ENCODE measurements at regions not wholly inside any gene's neighbourhood (a gene's known extent, or its start where the extent isn't known, plus 50 kb on each side); places are given as distances from the start of the nearest gene placed in this dataset.

DNA sequence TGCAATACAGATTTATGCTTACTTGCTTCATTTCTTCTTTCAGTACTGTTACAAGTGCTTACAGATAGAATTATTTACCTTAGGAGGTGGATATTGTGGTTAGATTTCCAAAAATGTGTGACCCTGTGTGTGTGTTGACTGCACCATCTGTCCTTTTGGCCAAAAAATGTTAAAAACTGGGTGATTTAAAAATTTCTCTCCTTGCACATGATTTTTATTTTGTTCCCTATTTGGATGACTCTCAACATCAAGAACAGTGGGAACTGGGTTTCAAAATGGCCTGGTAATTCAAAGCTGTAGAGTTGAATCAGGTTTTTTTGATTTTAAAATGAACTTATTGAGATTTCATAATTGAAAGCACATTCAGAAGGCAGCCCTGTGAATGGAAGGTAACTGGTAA, 1132.9 kb downstream of the RAPGEF2 start:
- H3K4me3 Mint-ChIP-seq (ENCODE audit: unreplicated experiment): no peak overlapping the region
- Histone ChIP-seq H3K36me3 (ENCODE audit: insufficient read depth, low read length) (no peaks in the 10 kb centered on the region), H3K9ac (ENCODE audit: low read length) (no peak overlapping the region), H3K9me3 (ENCODE audit: insufficient read depth, low read depth, low read length) (no peaks in the 10 kb centered on the region), H3K27me3 (ENCODE audit: insufficient read depth, low read length) (no peaks in the 10 kb centered on the region), H3K4me3 (ENCODE audit: insufficient read depth, low read depth, low read length) (no peak overlapping the region), H4K20me1 (ENCODE audit: insufficient read depth, low read length) (no peaks in the 10 kb centered on the region), H3K79me2 (ENCODE audit: insufficient read depth, low read length) (no peaks in the 10 kb centered on the region), H3K27ac (ENCODE audit: low read depth, low read length) (no peak overlapping the region), H3K4me1 (ENCODE audit: insufficient read depth, low read length) (no peaks in the 10 kb centered on the region), H3K4me2 (ENCODE audit: low read length) (no peak overlapping the region), H2AFZ (ENCODE audit: low read depth, low read length) (no peak overlapping the region)
- TF ChIP-seq EZH2 (IDR thresholded peaks at IDR 0.05; ENCODE audit: insufficient read depth, low read length): no peak
- TF ChIP-seq, protein P1, sequence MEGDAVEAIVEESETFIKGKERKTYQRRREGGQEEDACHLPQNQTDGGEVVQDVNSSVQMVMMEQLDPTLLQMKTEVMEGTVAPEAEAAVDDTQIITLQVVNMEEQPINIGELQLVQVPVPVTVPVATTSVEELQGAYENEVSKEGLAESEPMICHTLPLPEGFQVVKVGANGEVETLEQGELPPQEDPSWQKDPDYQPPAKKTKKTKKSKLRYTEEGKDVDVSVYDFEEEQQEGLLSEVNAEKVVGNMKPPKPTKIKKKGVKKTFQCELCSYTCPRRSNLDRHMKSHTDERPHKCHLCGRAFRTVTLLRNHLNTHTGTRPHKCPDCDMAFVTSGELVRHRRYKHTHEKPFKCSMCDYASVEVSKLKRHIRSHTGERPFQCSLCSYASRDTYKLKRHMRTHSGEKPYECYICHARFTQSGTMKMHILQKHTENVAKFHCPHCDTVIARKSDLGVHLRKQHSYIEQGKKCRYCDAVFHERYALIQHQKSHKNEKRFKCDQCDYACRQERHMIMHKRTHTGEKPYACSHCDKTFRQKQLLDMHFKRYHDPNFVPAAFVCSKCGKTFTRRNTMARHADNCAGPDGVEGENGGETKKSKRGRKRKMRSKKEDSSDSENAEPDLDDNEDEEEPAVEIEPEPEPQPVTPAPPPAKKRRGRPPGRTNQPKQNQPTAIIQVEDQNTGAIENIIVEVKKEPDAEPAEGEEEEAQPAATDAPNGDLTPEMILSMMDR (IDR thresholded peaks at IDR 0.05; ENCODE audit: insufficient read depth, low read depth, low read length): no peak
- no peak overlapping the region for H3K27ac Mint-ChIP-seq (ENCODE audit: unreplicated experiment)
- DNase-seq (ENCODE audit: low read depth) (no peak), FAIRE-seq (no peak)
- H3K9me3 Mint-ChIP-seq (ENCODE audit: unreplicated experiment): no peaks in the 10 kb centered on the region
- no peaks in the 10 kb centered on the region for H3K36me3 Mint-ChIP-seq (ENCODE audit: low read depth, unreplicated experiment)
- no peaks in the 10 kb centered on the region for H3K27me3 Mint-ChIP-seq (ENCODE audit: low read depth, unreplicated experiment)
- H3K4me1 Mint-ChIP-seq (ENCODE audit: low read depth, unreplicated experiment): peaks cover 3% of the 10 kb centered on the region

DNA sequence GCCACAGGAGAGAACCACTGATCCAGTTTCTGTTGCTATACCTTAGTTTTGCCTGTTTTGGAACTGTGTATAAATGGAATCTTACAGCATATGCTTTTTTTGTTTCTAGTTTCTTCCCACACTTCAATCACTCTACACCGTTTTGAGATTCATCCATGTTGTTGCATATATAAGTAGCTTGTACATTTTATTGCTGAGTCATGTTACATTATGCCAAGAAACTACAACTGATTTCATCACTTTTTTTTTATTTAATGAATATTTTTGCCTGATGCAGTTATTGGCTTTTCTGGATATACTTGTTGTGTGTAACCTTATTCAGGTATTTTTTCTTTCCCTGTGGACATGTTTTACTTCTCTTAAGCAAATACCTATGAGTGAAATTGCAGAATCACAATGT, 1135.9 kb downstream of the RAPGEF2 start:
- H3K4me1 ChIP-seq (ENCODE audit: insufficient read depth, low read length): no peaks in the 10 kb centered on the region
- Mint-ChIP-seq H3K4me1 (ENCODE audit: low read depth, unreplicated experiment) (no peaks in the 10 kb centered on the region), H3K27me3 (ENCODE audit: low read depth, unreplicated experiment) (no peaks in the 10 kb centered on the region), H3K27ac (ENCODE audit: unreplicated experiment) (no peak overlapping the region), H3K9me3 (ENCODE audit: unreplicated experiment) (no peaks in the 10 kb centered on the region), H3K4me3 (ENCODE audit: unreplicated experiment) (no peak overlapping the region), H3K36me3 (ENCODE audit: low read depth, unreplicated experiment) (no peaks in the 10 kb centered on the region)
- no peaks in the 10 kb centered on the region for H3K27me3 ChIP-seq (ENCODE audit: insufficient read depth, low read length)
- H3K36me3 ChIP-seq (ENCODE audit: insufficient read depth, low read length): no peaks in the 10 kb centered on the region
- no peaks in the 10 kb centered on the region for H3K79me2 ChIP-seq (ENCODE audit: insufficient read depth, low read length)
- H3K4me3 ChIP-seq (ENCODE audit: insufficient read depth, low read depth, low read length): no peak overlapping the region
- no peaks in the 10 kb centered on the region for H3K9me3 ChIP-seq (ENCODE audit: insufficient read depth, low read depth, low read length)
- no peak overlapping the region for H3K27ac ChIP-seq (ENCODE audit: low read depth, low read length)
- no peaks in the 10 kb centered on the region for H4K20me1 ChIP-seq (ENCODE audit: insufficient read depth, low read length)
- H2AFZ ChIP-seq (ENCODE audit: low read depth, low read length): no peak overlapping the region
- FAIRE-seq (no peak), DNase-seq (ENCODE audit: low read depth) (no peak)
- no peak overlapping the region for H3K4me2 ChIP-seq (ENCODE audit: low read length)
- H3K9ac ChIP-seq (ENCODE audit: low read length): no peak overlapping the region
- TF ChIP-seq, protein P1 (IDR thresholded peaks at IDR 0.05; ENCODE audit: insufficient read depth, low read depth, low read length): no peak
- TF ChIP-seq EZH2 (IDR thresholded peaks at IDR 0.05; ENCODE audit: insufficient read depth, low read length): no peak

DNA sequence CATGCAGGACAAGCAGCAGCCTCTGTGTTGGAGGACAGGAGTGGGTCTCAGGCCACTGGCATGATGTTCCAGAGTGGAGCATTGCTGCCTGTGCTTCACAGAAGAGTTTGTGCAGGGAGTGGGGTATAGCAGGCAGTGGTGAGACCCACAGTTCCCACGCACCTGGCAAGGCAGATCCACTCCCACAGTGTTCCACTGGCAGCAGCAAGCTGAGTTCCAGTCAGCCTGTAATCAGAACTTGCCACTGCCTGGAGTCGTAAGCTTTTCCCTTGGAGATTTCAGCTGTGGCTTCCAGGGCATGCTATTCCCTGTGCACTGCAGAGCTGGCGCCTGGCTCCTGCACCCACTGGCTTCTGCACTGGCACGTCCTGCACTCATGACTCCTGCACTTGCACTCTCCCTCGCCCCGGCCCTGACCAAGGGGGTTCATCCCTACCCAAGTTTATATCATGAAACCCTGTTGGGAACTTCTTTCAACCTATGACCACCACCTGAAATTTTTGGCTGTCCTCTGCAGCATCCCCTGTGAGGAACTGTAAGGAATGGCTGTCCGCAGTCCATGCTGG, 1144.3 kb downstream of the RAPGEF2 start:
- H2AFZ ChIP-seq (ENCODE audit: low read depth, low read length): no peak overlapping the region
- H3K27me3 ChIP-seq (ENCODE audit: insufficient read depth, low read length): no peaks in the 10 kb centered on the region
- Mint-ChIP-seq H3K4me1 (ENCODE audit: low read depth, unreplicated experiment) (no peaks in the 10 kb centered on the region), H3K4me3 (ENCODE audit: unreplicated experiment) (no peak overlapping the region), H3K27ac (ENCODE audit: unreplicated experiment) (no peak overlapping the region), H3K27me3 (ENCODE audit: low read depth, unreplicated experiment) (no peaks in the 10 kb centered on the region), H3K9me3 (ENCODE audit: unreplicated experiment) (no peaks in the 10 kb centered on the region), H3K36me3 (ENCODE audit: low read depth, unreplicated experiment) (no peaks in the 10 kb centered on the region)
- H3K79me2 ChIP-seq (ENCODE audit: insufficient read depth, low read length): no peaks in the 10 kb centered on the region
- H3K4me2 ChIP-seq (ENCODE audit: low read length): no peak overlapping the region
- no peak for DNase-seq (ENCODE audit: low read depth)
- no peak overlapping the region for H3K4me3 ChIP-seq (ENCODE audit: insufficient read depth, low read depth, low read length)
- no peaks in the 10 kb centered on the region for H3K4me1 ChIP-seq (ENCODE audit: insufficient read depth, low read length)
- FAIRE-seq: no peak
- H3K9ac ChIP-seq (ENCODE audit: low read length): no peak overlapping the region
- no peaks in the 10 kb centered on the region for H4K20me1 ChIP-seq (ENCODE audit: insufficient read depth, low read length)
- TF ChIP-seq, protein P1 (IDR thresholded peaks at IDR 0.05; ENCODE audit: insufficient read depth, low read depth, low read length): no peak
- no peak for TF ChIP-seq EZH2 (IDR thresholded peaks at IDR 0.05; ENCODE audit: insufficient read depth, low read length)
- H3K9me3 ChIP-seq (ENCODE audit: insufficient read depth, low read depth, low read length): no peaks in the 10 kb centered on the region
- H3K27ac ChIP-seq (ENCODE audit: low read depth, low read length): no peak overlapping the region
- H3K36me3 ChIP-seq (ENCODE audit: insufficient read depth, low read length): no peaks in the 10 kb centered on the region
